ENCODE measurements at regions not wholly inside any gene's neighbourhood (a gene's known extent, or its start where the extent isn't known, plus 50 kb on each side); places are given as distances from the start of the nearest gene placed in this dataset.

GRCh38 chr16:62989480-62989879, 953.2 kb upstream of the CDH8 start:
- H3K9me3 ChIP-seq (ENCODE audit: control insufficient read depth, low read depth, low read length), result no peaks in the 10 kb centered on the region
- H3K9ac ChIP-seq (ENCODE audit: control insufficient read depth, extremely low read depth, insufficient read depth, low read length), result no peak overlapping the region
- H3K9me1 ChIP-seq (ENCODE audit: control insufficient read depth, extremely low read depth, insufficient read depth, low read length), result no peaks in the 10 kb centered on the region
- H3K4me2 ChIP-seq (ENCODE audit: control insufficient read depth, extremely low read depth, insufficient read depth, low read depth, low read length), result no peak overlapping the region
- no peak for DNase-seq (ENCODE audit: low read depth, low spot score)
- H4K20me1 ChIP-seq (ENCODE audit: control insufficient read depth, extremely low read depth, insufficient read depth, low read length), result no peaks in the 10 kb centered on the region
- H3K36me3 ChIP-seq (ENCODE audit: control insufficient read depth in 2 of 2, extremely low read depth in 1 of 2, insufficient read depth in 2 of 2, low read length in 2 of 2), result no peaks in the 10 kb centered on the region
- no peak overlapping the region for H2AFZ ChIP-seq (ENCODE audit: control insufficient read depth, low read length)
- no peaks in the 10 kb centered on the region for H3K27me3 ChIP-seq (ENCODE audit: control insufficient read depth, extremely low read depth, insufficient read depth, low read length)
- no peak overlapping the region for H3K27ac ChIP-seq (ENCODE audit: control insufficient read depth, insufficient read depth, low read length)
- TF ChIP-seq EZH2 (IDR thresholded peaks at IDR 0.05; ENCODE audit: low read length) (no peak), CTCF (optimal IDR thresholded peaks at IDR 0.05 in 1 of 3, IDR thresholded peaks at IDR 0.05 in 1 of 3, conservative IDR thresholded peaks at IDR 0.05 in 1 of 3; ENCODE audit: extremely low read depth in 1 of 3, insufficient read depth in 2 of 3, low read length in 3 of 3) (no peak)
- no peak for FAIRE-seq
- no peaks in the 10 kb centered on the region for H3K4me1 ChIP-seq (ENCODE audit: control insufficient read depth, extremely low read depth, insufficient read depth, low read length)
- no peaks in the 10 kb centered on the region for H3K79me2 ChIP-seq (ENCODE audit: control insufficient read depth, insufficient read depth, low read length)
- no peak overlapping the region for H3K4me3 ChIP-seq (ENCODE audit: control insufficient read depth in 2 of 3, extremely low read depth in 1 of 3, insufficient read depth in 2 of 3, low read depth in 1 of 3, low read length in 3 of 3)
- dilution Hi-C loops (cut with MboI; ENCODE audit: extremely low pct_ligation_motif_present, low sequenced_read_pairs), result no loop called here

- Histone ChIP-seq H3K4me3 (ENCODE audit: control insufficient read depth in 2 of 3, extremely low read depth in 1 of 3, insufficient read depth in 2 of 3, low read depth in 1 of 3, low read length in 3 of 3) (no peak overlapping the region), H3K9me1 (ENCODE audit: control insufficient read depth, extremely low read depth, insufficient read depth, low read length) (no peaks in the 10 kb centered on the region), H4K20me1 (ENCODE audit: control insufficient read depth, extremely low read depth, insufficient read depth, low read length) (no peaks in the 10 kb centered on the region), H3K27ac (ENCODE audit: control insufficient read depth, insufficient read depth, low read length) (no peak overlapping the region), H3K4me2 (ENCODE audit: control insufficient read depth, extremely low read depth, insufficient read depth, low read depth, low read length) (no peak overlapping the region), H3K9me3 (ENCODE audit: control insufficient read depth, low read depth, low read length) (no peaks in the 10 kb centered on the region), H3K27me3 (ENCODE audit: control insufficient read depth, extremely low read depth, insufficient read depth, low read length) (no peaks in the 10 kb centered on the region), H3K79me2 (ENCODE audit: control insufficient read depth, insufficient read depth, low read length) (no peaks in the 10 kb centered on the region), H2AFZ (ENCODE audit: control insufficient read depth, low read length) (no peak overlapping the region), H3K4me1 (ENCODE audit: control insufficient read depth, extremely low read depth, insufficient read depth, low read length) (no peaks in the 10 kb centered on the region), H3K9ac (ENCODE audit: control insufficient read depth, extremely low read depth, insufficient read depth, low read length) (no peak overlapping the region), H3K36me3 (ENCODE audit: control insufficient read depth in 2 of 2, extremely low read depth in 1 of 2, insufficient read depth in 2 of 2, low read length in 2 of 2) (no peaks in the 10 kb centered on the region)
- dilution Hi-C loops (cut with MboI; ENCODE audit: extremely low pct_ligation_motif_present, low sequenced_read_pairs), result no loop called here
- TF ChIP-seq CTCF (optimal IDR thresholded peaks at IDR 0.05 in 1 of 3, IDR thresholded peaks at IDR 0.05 in 1 of 3, conservative IDR thresholded peaks at IDR 0.05 in 1 of 3; ENCODE audit: extremely low read depth in 1 of 3, insufficient read depth in 2 of 3, low read length in 3 of 3), result no peak
- no peak for TF ChIP-seq EZH2 (IDR thresholded peaks at IDR 0.05; ENCODE audit: low read length)
- FAIRE-seq (no peak), DNase-seq (ENCODE audit: low read depth, low spot score) (no peak)
Measured at GRCh38 chr16:62985722-62986121, 949.5 kb upstream of the CDH8 start.

All from keratinocyte (primary cell).